Activated CD4-positive, alpha-beta T cell treated with anti-CD3 and anti-CD28 coated beads, Interleukin-10, Interleukin-2, amounts not matched to agents 100 ng/mL and 50 ng/mL, durations not matched to agents 16 hours and 8 hours (primary cell): ENCODE measurements at regions not wholly inside any gene's neighbourhood (a gene's known extent, or its start where the extent isn't known, plus 50 kb on each side); places are given as distances from the start of the nearest gene placed in this dataset.
A peak's percentile ranks its signal among the peaks of the same experiment; 100 is the strongest.

ENCODE experiments used
- DNase-seq: peaks from one replicate; pipeline ENCODE4 v3.0.0-alpha.2; 2020

- DNase-seq: peak; percentile 58
Measured at GRCh38 chr10:9613338-9614075, 1404.2 kb upstream of the CELF2 start.

DNA sequence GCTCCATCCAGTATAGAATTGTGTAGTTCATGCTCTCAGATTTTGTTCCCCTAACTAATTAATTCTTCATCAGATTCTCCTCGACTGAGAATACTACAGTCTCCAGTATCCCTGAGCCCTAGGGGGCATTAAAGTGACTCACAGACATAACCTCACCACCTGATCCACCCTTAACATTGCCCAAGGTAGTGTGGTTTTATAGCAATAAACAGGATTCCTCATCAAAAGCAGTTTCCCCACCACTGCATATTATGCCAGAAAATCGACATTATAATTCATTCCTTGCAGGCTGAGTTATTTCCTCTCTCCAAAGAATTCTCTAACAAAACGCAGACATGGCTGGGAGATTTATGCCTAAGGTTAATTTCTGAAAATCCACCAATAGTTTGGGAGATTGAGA is 1402.5 kb upstream of the CELF2 start:
- DNase-seq: no peak

- DNase-seq: no peak
Measured at GRCh38 chr10:9621216-9621615, 1396.5 kb upstream of the CELF2 start.

GRCh38 chr10:9625304-9625703 is 1392.4 kb upstream of the CELF2 start:
- no peak for DNase-seq

GRCh38 chr10:9634466-9634865 is 1383.2 kb upstream of the CELF2 start:
- DNase-seq: no peak

DNA sequence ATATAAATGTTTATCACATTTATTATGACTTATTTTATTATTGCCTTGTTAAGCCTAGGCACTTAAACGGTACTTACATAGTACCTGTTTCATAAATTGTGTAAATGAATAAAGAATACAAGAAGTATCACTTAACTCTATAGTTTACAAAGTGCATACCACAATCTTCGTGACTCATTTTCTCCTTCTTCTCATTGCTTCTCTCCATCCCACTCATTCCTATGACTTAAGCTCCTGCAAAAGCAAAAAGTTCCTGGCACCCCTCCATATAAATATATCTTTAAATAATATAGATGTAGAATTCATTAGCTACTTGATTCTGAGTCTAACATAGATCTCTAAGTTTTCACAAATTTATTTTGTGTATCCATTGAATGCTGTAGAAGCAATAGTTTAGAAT is 1382.0 kb upstream of the CELF2 start:
- no peak for DNase-seq

DNA sequence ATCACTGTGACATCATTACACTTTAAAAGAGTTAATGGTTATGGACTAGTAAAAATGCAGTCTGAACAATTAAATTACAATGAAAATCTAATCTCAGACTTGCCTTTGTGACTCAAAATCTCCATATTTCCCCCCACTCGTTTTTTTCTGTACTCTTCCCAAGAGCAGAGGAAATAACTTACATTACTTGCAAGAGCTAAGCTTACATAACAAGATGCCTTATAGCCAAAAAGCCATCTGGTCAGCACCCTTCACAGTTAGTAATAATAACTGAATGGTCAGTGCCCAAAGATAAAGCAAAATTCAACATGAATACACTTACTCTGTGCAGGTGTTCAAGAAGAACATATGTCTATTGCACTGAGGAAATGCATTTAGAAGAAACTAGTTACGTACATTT is 1381.5 kb upstream of the CELF2 start:
- no peak for DNase-seq

- no peak for DNase-seq
Measured at GRCh38 chr10:9643782-9644181, 1373.9 kb upstream of the CELF2 start.

DNA sequence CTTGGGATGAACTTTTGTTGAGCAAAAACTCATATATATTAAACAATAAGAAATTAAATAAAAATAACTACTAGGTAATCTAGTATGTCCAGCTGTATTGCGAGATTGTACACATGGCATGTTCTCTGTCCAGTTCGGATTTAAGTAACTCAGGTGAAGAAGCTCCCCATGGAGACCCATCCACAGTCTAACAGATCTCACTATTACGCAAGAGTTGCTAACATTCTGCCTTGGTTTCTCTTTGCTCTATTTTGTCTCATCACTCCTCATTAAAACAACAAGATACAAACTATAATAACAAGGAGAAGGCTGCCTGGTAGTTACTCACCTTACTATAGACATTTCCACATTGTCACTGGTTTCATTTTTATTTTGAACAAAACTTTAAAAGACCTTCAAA is 1372.3 kb upstream of the CELF2 start:
- no peak for DNase-seq

DNA sequence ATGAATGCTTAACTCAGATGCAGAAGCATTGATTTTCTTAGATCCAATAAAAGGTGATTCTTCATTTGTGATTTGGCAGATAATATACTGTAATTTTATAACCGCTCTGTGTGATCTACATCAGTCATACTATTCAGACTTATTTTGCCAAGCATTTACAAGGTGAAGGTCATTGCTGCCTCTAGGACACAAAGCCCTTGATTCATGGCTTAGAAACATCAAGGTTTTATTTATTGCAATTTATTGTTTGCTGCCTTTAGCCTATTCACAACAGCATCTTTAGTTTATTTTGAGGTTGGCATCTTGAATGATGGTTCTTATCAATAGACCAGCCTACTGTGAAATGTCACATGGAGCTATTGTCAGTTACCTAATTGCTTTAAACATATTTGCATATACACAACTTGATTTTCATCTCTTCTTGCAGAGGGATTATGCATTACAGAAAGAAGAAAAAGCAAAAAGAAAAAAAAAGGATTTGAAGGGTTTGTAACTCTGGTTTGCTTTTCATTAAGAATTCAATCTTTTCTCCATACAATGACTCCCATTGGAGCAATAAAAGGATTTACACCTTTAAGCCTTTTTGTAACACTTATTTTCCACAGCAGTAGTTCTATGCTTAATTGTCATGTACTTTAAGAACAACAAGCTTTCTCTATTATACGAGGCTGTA is 1371.6 kb upstream of the CELF2 start:
- no peak for DNase-seq

DNA sequence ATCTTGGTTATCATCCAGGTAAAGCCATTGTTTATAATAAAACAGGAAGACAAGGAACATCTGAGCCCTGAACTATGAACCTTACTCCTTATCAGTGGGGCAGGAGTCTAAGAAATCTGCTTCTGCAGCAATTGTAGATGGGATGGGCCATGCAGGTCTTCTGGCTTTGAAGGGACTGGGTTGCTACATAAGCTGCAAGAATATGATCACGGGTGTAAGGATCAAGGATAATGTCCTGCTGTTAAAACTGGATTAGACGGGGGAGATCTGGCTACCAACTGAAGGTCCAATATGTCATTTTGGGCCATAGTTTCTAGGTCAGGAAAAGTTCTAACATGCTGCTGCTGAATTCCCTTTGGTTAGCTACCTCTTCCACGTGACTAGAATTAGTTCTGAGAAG is 1363.4 kb upstream of the CELF2 start:
- no peak for DNase-seq

- no peak for DNase-seq
Measured at GRCh38 chr10:9656386-9656785, 1361.3 kb upstream of the CELF2 start.

DNA sequence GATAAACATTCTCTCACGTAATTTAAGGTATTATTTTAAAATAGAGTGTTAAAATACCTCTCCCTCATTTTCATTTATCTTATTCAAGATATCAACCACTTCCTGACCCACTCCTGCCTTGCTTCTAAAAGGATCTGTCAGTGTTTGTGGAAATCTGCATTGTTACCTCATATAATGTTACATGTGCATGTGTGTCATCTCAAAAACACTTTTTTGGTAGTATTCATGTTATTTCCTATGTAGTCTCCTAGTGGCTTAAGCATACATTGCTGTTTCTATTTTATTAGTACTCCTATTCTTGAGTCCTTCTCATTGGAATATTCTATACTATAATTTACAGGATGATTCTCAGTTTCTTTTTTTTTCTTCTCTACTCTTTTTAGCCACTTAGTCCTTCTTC is 1360.7 kb upstream of the CELF2 start:
- no peak for DNase-seq

GRCh38 chr10:9657530-9657929 is 1360.1 kb upstream of the CELF2 start:
- no peak for DNase-seq

DNA sequence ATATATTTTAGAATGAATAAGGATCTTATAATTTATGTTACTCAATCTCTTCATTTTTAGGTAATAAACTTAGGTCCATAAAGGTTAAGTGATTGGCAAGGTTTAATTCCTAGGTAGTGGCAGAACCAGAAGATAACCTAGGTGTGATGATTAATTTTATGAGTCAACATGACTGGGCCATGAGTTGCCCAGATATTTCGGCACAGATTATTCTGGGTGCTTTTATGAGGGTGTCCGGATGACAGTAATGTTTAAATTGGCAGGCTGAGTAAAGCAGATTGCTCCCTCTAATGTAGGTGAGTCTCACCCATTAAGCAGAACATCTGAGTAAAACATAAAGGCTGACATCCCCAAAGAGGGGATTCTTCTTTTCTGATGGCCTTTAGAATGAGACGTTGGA is 1349.3 kb upstream of the CELF2 start:
- no peak for DNase-seq

GRCh38 chr10:9670911-9671310 is 1346.8 kb upstream of the CELF2 start:
- no peak for DNase-seq

GRCh38 chr10:9681655-9682054 is 1336.0 kb upstream of the CELF2 start:
- DNase-seq: no peak

GRCh38 chr10:9682802-9683201 is 1334.9 kb upstream of the CELF2 start:
- DNase-seq: no peak

- DNase-seq: no peak
Measured at GRCh38 chr10:9684186-9684585, 1333.5 kb upstream of the CELF2 start.

GRCh38 chr10:9685596-9685995 is 1332.1 kb upstream of the CELF2 start:
- DNase-seq: no peak

DNA sequence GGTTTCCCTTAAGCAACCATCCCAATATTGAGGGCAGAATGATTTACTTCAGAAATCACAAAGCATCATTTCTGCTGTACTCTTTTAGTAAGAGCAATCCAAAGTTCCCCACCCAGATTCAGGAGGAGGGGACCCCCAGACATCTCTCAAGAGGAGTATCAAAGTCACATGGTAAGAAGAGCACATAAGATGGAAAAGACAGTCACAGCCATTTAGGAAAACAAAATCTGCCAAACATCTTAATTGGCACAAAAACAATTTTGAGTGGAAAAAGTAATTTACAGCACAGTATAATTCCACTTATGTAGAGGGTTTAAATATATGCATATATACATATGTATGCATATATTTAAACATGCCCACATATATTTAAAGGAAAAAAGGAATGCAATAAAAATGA is 1329.0 kb upstream of the CELF2 start:
- DNase-seq: no peak

GRCh38 chr10:9707216-9707615 is 1310.5 kb upstream of the CELF2 start:
- no peak for DNase-seq

GRCh38 chr10:9709849-9710248 is 1307.8 kb upstream of the CELF2 start:
- DNase-seq: no peak

GRCh38 chr10:9712393-9712792 is 1305.3 kb upstream of the CELF2 start:
- no peak for DNase-seq

DNA sequence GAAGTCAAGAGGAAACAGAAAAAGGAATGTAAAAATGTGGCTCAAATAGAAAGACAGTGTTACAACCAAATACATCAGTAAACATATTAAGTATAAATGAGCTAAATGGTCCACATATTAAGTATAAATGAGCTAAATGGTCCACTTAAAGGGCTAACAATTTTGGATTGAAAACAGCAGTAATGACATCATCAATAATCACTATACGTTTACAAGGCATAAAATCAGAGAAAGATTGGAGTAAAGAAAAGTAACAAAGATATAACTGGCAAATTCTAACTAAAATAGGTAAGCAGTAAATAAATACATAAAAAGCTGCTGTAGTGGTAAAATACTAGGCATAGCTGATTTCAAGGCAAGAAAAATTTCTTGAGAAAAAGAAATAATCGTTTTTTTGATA is 1298.4 kb upstream of the CELF2 start:
- no peak for DNase-seq
